ENCODE measurements at regions not wholly inside any gene's neighbourhood (a gene's known extent, or its start where the extent isn't known, plus 50 kb on each side); places are given as distances from the start of the nearest gene placed in this dataset.
"Not testable (repeated sequence)": the region's sequence is repeated elsewhere in the genome, so short reads cannot be mapped to it uniquely, and the experiment has no call there.

DNA sequence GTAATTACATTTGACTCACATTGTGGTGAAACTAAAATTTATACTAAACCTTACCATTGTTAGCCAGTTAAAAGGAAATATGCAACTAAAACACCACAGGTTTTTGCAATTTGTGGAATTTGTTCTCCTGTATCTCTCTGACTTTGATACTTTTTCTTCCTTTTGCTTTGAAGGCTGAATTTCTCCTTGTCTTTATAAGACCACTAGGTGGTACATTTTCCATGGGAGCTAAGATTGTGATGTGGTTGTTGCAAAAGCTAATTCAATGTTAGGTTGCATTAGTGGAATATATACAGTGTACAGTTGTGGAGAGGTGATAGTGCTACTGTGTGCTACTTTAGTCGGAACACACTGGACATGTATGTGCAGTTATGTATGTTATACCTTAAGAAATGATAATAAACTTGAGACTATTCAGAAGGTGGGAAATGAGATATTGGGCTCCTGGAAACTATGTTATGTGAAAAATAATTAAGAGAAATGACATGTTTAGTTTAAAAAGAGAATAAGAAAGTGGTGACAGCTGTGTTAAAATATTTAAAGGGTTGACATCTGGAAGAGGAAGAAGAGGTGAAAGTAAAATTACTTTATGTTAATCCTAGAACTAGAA lies 70.3 kb downstream of the ARL9 start:
- H3K9ac ChIP-seq (ENCODE audit: low read length in 3 of 3), result no peak overlapping the region
- H3K4me1 ChIP-seq (ENCODE audit: control insufficient read depth in 2 of 3, insufficient read depth in 2 of 3, low read depth in 1 of 3, low read length in 3 of 3), result no peaks in the 10 kb centered on the region
- no peaks in the 10 kb centered on the region for H3K27me3 ChIP-seq (ENCODE audit: control insufficient read depth, insufficient read depth, low read length)
- TF ChIP-seq, protein P1, sequence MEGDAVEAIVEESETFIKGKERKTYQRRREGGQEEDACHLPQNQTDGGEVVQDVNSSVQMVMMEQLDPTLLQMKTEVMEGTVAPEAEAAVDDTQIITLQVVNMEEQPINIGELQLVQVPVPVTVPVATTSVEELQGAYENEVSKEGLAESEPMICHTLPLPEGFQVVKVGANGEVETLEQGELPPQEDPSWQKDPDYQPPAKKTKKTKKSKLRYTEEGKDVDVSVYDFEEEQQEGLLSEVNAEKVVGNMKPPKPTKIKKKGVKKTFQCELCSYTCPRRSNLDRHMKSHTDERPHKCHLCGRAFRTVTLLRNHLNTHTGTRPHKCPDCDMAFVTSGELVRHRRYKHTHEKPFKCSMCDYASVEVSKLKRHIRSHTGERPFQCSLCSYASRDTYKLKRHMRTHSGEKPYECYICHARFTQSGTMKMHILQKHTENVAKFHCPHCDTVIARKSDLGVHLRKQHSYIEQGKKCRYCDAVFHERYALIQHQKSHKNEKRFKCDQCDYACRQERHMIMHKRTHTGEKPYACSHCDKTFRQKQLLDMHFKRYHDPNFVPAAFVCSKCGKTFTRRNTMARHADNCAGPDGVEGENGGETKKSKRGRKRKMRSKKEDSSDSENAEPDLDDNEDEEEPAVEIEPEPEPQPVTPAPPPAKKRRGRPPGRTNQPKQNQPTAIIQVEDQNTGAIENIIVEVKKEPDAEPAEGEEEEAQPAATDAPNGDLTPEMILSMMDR (IDR thresholded peaks at IDR 0.05; ENCODE audit: borderline replicate concordance, extremely low read depth, insufficient read depth), result peak; percentile 22
- H3K27ac ChIP-seq (ENCODE audit: low read depth in 2 of 2, low read length in 2 of 2), result no peak overlapping the region
- no peak overlapping the region for H3K4me3 ChIP-seq (ENCODE audit: low read length in 3 of 3)
- no peaks in the 10 kb centered on the region for H3K36me3 ChIP-seq (ENCODE audit: control insufficient read depth in 2 of 3, insufficient read depth in 3 of 3, low read length in 3 of 3)
- DNase-seq (peak in 2 of 5 donors; percentile 36 to 56), FAIRE-seq (peak; percentile 13)
- H3K9me3 ChIP-seq (ENCODE audit: control insufficient read depth in 2 of 3, insufficient read depth in 1 of 3, low read length in 3 of 3), result no peaks in the 10 kb centered on the region
- intact Hi-C loops (cut with DNase I), result no loop called here

DNA sequence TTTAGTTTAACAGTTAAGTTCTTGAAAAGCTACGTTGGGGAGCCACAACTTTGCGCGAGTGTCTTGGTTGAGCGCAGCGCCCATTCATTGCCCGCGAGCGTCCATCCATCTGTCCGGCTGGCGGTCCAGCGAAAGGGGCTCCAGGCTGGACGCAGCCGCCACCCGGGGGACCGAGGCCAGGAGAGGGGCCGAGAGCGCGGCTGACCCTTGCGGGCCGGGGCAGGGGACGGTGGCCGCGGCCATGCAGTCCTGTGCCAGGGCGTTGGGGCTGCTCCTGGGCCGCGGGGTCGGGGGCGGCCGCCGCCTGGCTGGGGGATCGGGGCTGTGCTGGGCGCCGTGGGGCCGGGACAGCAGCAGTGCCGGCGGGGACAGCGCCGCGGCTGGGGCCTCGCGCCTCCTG lies 86.8 kb downstream of the ARL9 start:
- H3K27ac ChIP-seq (ENCODE audit: low read depth in 2 of 2, low read length in 2 of 2); H3K9ac ChIP-seq (ENCODE audit: low read length in 3 of 3); H3K4me1 ChIP-seq (ENCODE audit: control insufficient read depth in 2 of 3, insufficient read depth in 2 of 3, low read depth in 1 of 3, low read length in 3 of 3); H3K9me3 ChIP-seq (ENCODE audit: control insufficient read depth in 2 of 3, insufficient read depth in 1 of 3, low read length in 3 of 3); DNase-seq; H3K36me3 ChIP-seq (ENCODE audit: control insufficient read depth in 2 of 3, insufficient read depth in 3 of 3, low read length in 3 of 3); FAIRE-seq; H3K27me3 ChIP-seq (ENCODE audit: control insufficient read depth, insufficient read depth, low read length); H3K4me3 ChIP-seq (ENCODE audit: low read length in 3 of 3); intact Hi-C loops (cut with DNase I): not testable (repeated sequence)

Measured in kidney (tissue), 13 donors.